Calu3 (cell line): ENCODE measurements at regions not wholly inside any gene's neighbourhood (a gene's known extent, or its start where the extent isn't known, plus 50 kb on each side); places are given as distances from the start of the nearest gene placed in this dataset.

ENCODE experiments used
- BruUV-seq: library from RNA; stranded (reverse); fragments of 400-500 nt; replicated peaks from 2 replicates; lab custom pipeline; 2021; lab: Mats Ljungman, UMichigan
- CTCF ChIA-PET: fragments of 300-600 bp; sonication (Branson Sonifier 250); formaldehyde crosslinking; loops from one replicate; lab custom pipeline; 2022; ENCODE audit warnings: antibody characterized with exemption; lab: Charles Lee
- DNase-seq: peaks from one replicate; pipeline ENCODE4 v3.0.0; 2022
- H3K27ac Mint-ChIP-seq: one replicate; pipeline ENCODE4 v1.8.0; 2022; ENCODE audit warnings: mixed read lengths; ENCODE audit not compliant: unreplicated experiment
- H3K27me3 Mint-ChIP-seq: one replicate; pipeline ENCODE4 v1.8.0; 2022; ENCODE audit warnings: mixed read lengths; ENCODE audit not compliant: unreplicated experiment
- H3K36me3 Mint-ChIP-seq: one replicate; pipeline ENCODE4 v1.8.0; 2022; ENCODE audit warnings: mild to moderate bottlenecking, moderate library complexity, mixed read lengths; ENCODE audit not compliant: insufficient read depth, unreplicated experiment
- H3K4me1 Mint-ChIP-seq: one replicate; pipeline ENCODE4 v1.8.0; 2022; ENCODE audit warnings: mild to moderate bottlenecking, low read depth, mixed read lengths; ENCODE audit not compliant: unreplicated experiment
- H3K4me3 Mint-ChIP-seq: one replicate; pipeline ENCODE4 v1.8.0; 2022; ENCODE audit warnings: mild to moderate bottlenecking, low read depth, moderate library complexity, mixed read lengths; ENCODE audit not compliant: unreplicated experiment
- H3K9me3 Mint-ChIP-seq: one replicate; pipeline ENCODE4 v1.8.0; 2022; ENCODE audit warnings: low read depth, mixed read lengths; ENCODE audit not compliant: unreplicated experiment
- CTCF ChIP-seq: fragments of 200-600 bp; IDR thresholded peaks from one replicate; pipeline ENCODE4 v1.8.0; 2022; ENCODE audit warnings: antibody characterized with exemption; ENCODE audit not compliant: unreplicated experiment
- intact Hi-C: fragments of 100-400 bp; cut with micrococcal nuclease; formaldehyde crosslinking; loops from one replicate; pipeline ENCODE4 v1.10.0; 2022; ENCODE audit not compliant: unreplicated experiment

DNA sequence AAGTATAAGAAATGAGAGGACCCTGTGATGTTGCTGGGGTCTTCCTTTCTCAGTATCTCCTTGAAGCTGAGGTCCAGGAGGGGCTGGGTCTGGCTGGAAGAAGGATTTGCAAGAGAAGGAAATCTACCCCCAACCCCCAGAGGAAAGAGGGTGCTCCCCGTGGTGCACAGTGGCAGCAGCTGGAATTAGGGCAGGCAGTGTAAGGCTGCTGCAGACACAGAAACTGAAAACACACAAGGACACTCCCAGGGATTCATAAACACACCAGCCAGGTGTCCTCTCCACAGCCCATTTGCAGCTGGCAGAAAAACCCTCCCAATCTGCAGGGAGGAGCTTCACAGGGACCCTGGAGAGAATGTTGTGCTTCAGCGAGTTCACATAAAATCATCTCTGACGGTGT lies 297.2 kb downstream of the CDH26 start:
- CTCF ChIA-PET, result no interaction called here
- no peak overlapping the region for H3K4me3 Mint-ChIP-seq

DNA sequence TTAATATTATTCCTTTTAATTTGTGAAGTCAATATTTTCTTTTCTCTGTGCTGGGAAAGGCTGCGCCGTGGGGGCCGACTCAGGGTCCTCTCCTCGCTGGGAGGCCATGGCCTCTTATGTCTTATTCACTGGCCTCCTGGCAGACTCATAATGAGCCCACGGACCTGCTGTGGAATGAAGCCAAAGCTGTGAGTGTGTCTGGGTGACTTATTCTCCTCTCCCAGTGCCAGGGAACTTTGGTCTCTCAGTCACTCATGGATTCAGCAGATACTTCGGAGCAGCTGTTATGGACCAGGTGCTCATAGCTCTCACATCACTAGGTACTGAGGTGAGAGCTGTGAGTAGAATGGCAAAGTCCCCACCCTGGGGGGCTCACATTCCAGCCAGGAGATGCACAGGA lies 297.6 kb downstream of the CDH26 start:
- Mint-ChIP-seq H3K4me1 (peaks cover 17% of the 10 kb centered on the region), H3K4me3 (no peak overlapping the region), H3K27me3 (no peaks in the 10 kb centered on the region), H3K27ac (no peak overlapping the region), H3K9me3 (no peaks in the 10 kb centered on the region), H3K36me3 (no peaks in the 10 kb centered on the region)
- CTCF ChIA-PET, result no interaction called here
- TF ChIP-seq CTCF, result no peak
- no peak for DNase-seq
- intact Hi-C loops, result loop anchor here (10.0 kb wide), 1 partner anchor 109 kb away; no protein-coding TSS in a partner anchor
- BruUV-seq, result no TSS peak

More for the DNA sequence above, 297.2 kb downstream of the CDH26 start:
- TF ChIP-seq CTCF, result no peak
- no peak overlapping the region for H3K27ac Mint-ChIP-seq
- no peaks in the 10 kb centered on the region for H3K9me3 Mint-ChIP-seq
- H3K27me3 Mint-ChIP-seq, result no peaks in the 10 kb centered on the region
- no peaks in the 10 kb centered on the region for H3K36me3 Mint-ChIP-seq
- intact Hi-C loops, result loop anchor here (10.0 kb wide), 1 partner anchor 109 kb away; no protein-coding TSS in a partner anchor
- no peak for DNase-seq
- H3K4me1 Mint-ChIP-seq, result peaks cover 17% of the 10 kb centered on the region
- BruUV-seq, result no TSS peak

- no peaks in the 10 kb centered on the region for H3K36me3 Mint-ChIP-seq
- no TSS peak for BruUV-seq
- TF ChIP-seq CTCF, result no peak
- no peak overlapping the region for H3K27ac Mint-ChIP-seq
- no peaks in the 10 kb centered on the region for H3K9me3 Mint-ChIP-seq
- CTCF ChIA-PET, result no interaction called here
- no peaks in the 10 kb centered on the region for H3K27me3 Mint-ChIP-seq
- DNase-seq, result no peak
- intact Hi-C loops, result loop anchor here (10.0 kb wide), 1 partner anchor 108 kb away; no protein-coding TSS in a partner anchor
- peaks cover 17% of the 10 kb centered on the region for H3K4me1 Mint-ChIP-seq
- H3K4me3 Mint-ChIP-seq, result no peak overlapping the region
Observed at GRCh38 chr20:60256811-60257210, 298.6 kb downstream of the CDH26 start.

GRCh38 chr20:60257671-60258070 lies 299.4 kb downstream of the CDH26 start:
- BruUV-seq, result no TSS peak
- H3K4me3 Mint-ChIP-seq, result no peak overlapping the region
- H3K27ac Mint-ChIP-seq, result no peak overlapping the region
- no peak for TF ChIP-seq CTCF
- CTCF ChIA-PET, result no interaction called here
- H3K9me3 Mint-ChIP-seq, result no peaks in the 10 kb centered on the region
- H3K27me3 Mint-ChIP-seq, result no peaks in the 10 kb centered on the region
- peaks cover 17% of the 10 kb centered on the region for H3K4me1 Mint-ChIP-seq
- intact Hi-C loops, result loop anchor here (10.0 kb wide), 1 partner anchor 107 kb away; no protein-coding TSS in a partner anchor
- H3K36me3 Mint-ChIP-seq, result no peaks in the 10 kb centered on the region
- DNase-seq, result no peak
